CD14-positive monocyte (primary cell): ENCODE measurements at regions not wholly inside any gene's neighbourhood (a gene's known extent, or its start where the extent isn't known, plus 50 kb on each side); places are given as distances from the start of the nearest gene placed in this dataset.

Source experiments
- DNase-seq, 3 donors: peaks; one replicate each; pipeline ENCODE4 v3.0.0-alpha.2; 2011 to 2022
- H2AFZ ChIP-seq: 2 replicates; pipeline ENCODE4 v1.6.0; 2012; ENCODE audit warnings: mild to moderate bottlenecking, low read depth, low read length, inconsistent platforms; ENCODE audit not compliant: insufficient read depth, poor library complexity, severe bottlenecking
- H3K27ac ChIP-seq, 2 donors: 1 replicate in 1 of 2; 2 replicates in 1 of 2; pipeline ENCODE4 v1.5.1; 2012 to 2013; ENCODE audit warnings: low read length in 2 of 2, control low read depth in 1 of 2, inconsistent platforms in 1 of 2, low read depth in 1 of 2, mild to moderate bottlenecking in 1 of 2
- H3K27me3 ChIP-seq, 2 donors: one replicate each; pipeline versions ENCODE4 v1.6.0 to v1.6.1; 2011 to 2013; ENCODE audit warnings: low read length in 2 of 2; ENCODE audit not compliant: control insufficient read depth in 2 of 2, insufficient read depth in 2 of 2
- H3K36me3 ChIP-seq, 2 donors: replicated peaks in 1 of 2; 1 replicate in 1 of 2; 2 replicates in 1 of 2; pipeline versions ENCODE4 v1.5.1 to v1.6.1; 2012 to 2013; ENCODE audit warnings: low read length in 2 of 2, control low read depth in 1 of 2, inconsistent platforms in 1 of 2, mild to moderate bottlenecking in 1 of 2; ENCODE audit not compliant: insufficient read depth in 2 of 2, control insufficient read depth in 1 of 2
- H3K4me1 ChIP-seq, 2 donors: 1 replicate in 1 of 2; 2 replicates in 1 of 2; pipeline versions ENCODE4 v1.5.1 to v1.6.1; 2012 to 2013; ENCODE audit warnings: low read length in 2 of 2, control low read depth in 1 of 2, inconsistent platforms in 1 of 2, mild to moderate bottlenecking in 1 of 2, moderate library complexity in 1 of 2; ENCODE audit not compliant: insufficient read depth in 2 of 2, control insufficient read depth in 1 of 2
- H3K4me2 ChIP-seq: replicated peaks from 2 replicates; pipeline ENCODE3; 2012; ENCODE audit warnings: low read length, moderate library complexity, mild to moderate bottlenecking; ENCODE audit not compliant: poor library complexity, severe bottlenecking; ENCODE audit errors: extremely low read depth
- H3K4me3 ChIP-seq, 3 experiments: fragments of 200-600 bp in 1 of 3; sonication (generic) in 1 of 3; replicated peaks in 1 of 3; 1 replicate in 2 of 3; 2 replicates in 1 of 3; pipeline ENCODE4 v1.5.1; 2011 to 2013; ENCODE audit warnings: low read length in 3 of 3, mild to moderate bottlenecking in 3 of 3, control low read depth in 2 of 3, low read depth in 2 of 3, inconsistent platforms in 1 of 3, moderate library complexity in 1 of 3
- H3K79me2 ChIP-seq: 2 replicates; pipeline ENCODE4 v1.6.0; 2012; ENCODE audit warnings: mild to moderate bottlenecking, control low read depth, inconsistent platforms, low read length, moderate library complexity; ENCODE audit not compliant: insufficient read depth
- H3K9ac ChIP-seq: 2 replicates; pipeline ENCODE4 v1.6.0; 2017; ENCODE audit warnings: low read length, mild to moderate bottlenecking; ENCODE audit not compliant: insufficient read depth, poor library complexity, severe bottlenecking
- H3K9me3 ChIP-seq, 2 donors: replicated peaks in 1 of 2; 1 replicate in 1 of 2; 2 replicates in 1 of 2; pipeline versions ENCODE4 v1.5.1 to v1.6.1; 2012 to 2013; ENCODE audit warnings: low read length in 2 of 2, control low read depth in 1 of 2; ENCODE audit not compliant: control insufficient read depth in 1 of 2, insufficient read depth in 1 of 2
- H4K20me1 ChIP-seq: 2 replicates; pipeline ENCODE4 v1.6.0; 2012; ENCODE audit warnings: mild to moderate bottlenecking, low read length, control low read depth, moderate library complexity; ENCODE audit not compliant: insufficient read depth
- H3K27ac Mint-ChIP-seq, 7 donors: one replicate each; pipeline ENCODE4 v1.8.0; 2020; ENCODE audit warnings: mild to moderate bottlenecking in 7 of 7, mixed read lengths in 7 of 7, moderate library complexity in 6 of 7, inconsistent platforms in 2 of 7
- H3K27me3 Mint-ChIP-seq, 3 donors: one replicate each; pipeline ENCODE4 v1.8.0; 2021 to 2022; ENCODE audit warnings: low read depth in 3 of 3, mild to moderate bottlenecking in 3 of 3, mixed read lengths in 3 of 3, moderate library complexity in 3 of 3, inconsistent platforms in 1 of 3
- H3K36me3 Mint-ChIP-seq, 2 donors: one replicate each; pipeline ENCODE4 v1.8.0; 2020; ENCODE audit warnings: mixed read lengths in 2 of 2, inconsistent platforms in 1 of 2, mild to moderate bottlenecking in 1 of 2
- H3K4me1 Mint-ChIP-seq: one replicate; pipeline ENCODE4 v1.8.0; 2020; ENCODE audit warnings: mild to moderate bottlenecking, mixed read lengths
- H3K4me3 Mint-ChIP-seq, 2 donors: one replicate each; pipeline ENCODE4 v1.8.0; 2020; ENCODE audit warnings: mild to moderate bottlenecking in 2 of 2, mixed read lengths in 2 of 2, moderate library complexity in 1 of 2
- H3K9me3 Mint-ChIP-seq, 7 donors: one replicate each; pipeline ENCODE4 v1.8.0; 2020 to 2022; ENCODE audit warnings: mixed read lengths in 7 of 7, mild to moderate bottlenecking in 6 of 7, moderate library complexity in 6 of 7, inconsistent platforms in 2 of 7
- WGBS: methylation state at CpG from one replicate; pipeline ENCODE4 v1.1.5; 2013; ENCODE audit warnings: missing lambda C conversion rate; ENCODE audit not compliant: insufficient coverage; 5-methylcytosine and 5-hydroxymethylcytosine counted together
- intact Hi-C, 2 donors: fragments of 100-400 bp; cut with micrococcal nuclease; formaldehyde crosslinking; loops; one replicate each; pipeline versions ENCODE4 v1.15.0 to v1.15.1; 2023
- TF ChIP-seq, protein P1 (sequence below): fragments of 200-600 bp; IDR thresholded peaks from one replicate; pipeline ENCODE4 v1.8.0; 2022; ENCODE audit warnings: antibody characterized with exemption, mild to moderate bottlenecking

DNA sequence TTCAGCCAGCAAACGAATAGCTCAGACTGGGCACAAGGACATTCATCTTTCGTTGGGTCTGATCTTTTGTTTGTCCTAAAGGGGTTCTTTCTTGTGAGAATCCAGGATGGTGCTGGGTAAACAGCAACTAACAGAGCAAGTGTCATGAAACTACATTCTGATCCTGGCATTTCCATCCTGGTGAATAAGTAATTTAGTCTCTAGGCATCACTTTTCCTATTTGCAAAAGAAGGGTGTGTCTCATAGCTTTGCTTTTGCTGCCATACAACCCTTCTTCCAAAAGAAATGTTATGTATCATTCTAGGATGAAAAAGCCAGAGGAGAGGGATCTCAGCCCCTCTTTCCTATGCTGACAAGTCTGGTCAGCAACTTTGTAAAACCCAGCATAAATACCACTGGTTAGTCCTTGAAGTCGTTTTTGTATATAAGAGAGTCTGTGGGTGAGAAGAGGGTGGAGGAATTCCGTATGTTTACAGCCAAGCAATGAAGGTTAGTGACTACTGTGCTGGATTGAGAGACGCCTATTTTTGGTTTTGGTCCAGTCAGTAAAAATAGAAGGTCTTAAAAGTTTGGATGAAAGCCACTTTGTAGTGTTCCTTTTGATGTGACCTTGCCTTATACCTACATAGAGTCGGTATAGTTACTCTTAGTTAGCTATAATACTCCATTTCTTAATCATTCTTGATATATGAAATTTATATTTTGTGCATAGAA is 88.4 kb upstream of the SLC25A13 start:
- no peaks in the 10 kb centered on the region for H4K20me1 ChIP-seq
- TF ChIP-seq, protein P1, sequence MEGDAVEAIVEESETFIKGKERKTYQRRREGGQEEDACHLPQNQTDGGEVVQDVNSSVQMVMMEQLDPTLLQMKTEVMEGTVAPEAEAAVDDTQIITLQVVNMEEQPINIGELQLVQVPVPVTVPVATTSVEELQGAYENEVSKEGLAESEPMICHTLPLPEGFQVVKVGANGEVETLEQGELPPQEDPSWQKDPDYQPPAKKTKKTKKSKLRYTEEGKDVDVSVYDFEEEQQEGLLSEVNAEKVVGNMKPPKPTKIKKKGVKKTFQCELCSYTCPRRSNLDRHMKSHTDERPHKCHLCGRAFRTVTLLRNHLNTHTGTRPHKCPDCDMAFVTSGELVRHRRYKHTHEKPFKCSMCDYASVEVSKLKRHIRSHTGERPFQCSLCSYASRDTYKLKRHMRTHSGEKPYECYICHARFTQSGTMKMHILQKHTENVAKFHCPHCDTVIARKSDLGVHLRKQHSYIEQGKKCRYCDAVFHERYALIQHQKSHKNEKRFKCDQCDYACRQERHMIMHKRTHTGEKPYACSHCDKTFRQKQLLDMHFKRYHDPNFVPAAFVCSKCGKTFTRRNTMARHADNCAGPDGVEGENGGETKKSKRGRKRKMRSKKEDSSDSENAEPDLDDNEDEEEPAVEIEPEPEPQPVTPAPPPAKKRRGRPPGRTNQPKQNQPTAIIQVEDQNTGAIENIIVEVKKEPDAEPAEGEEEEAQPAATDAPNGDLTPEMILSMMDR, result no peak
- Mint-ChIP-seq H3K27ac (no peak overlapping the region), H3K4me3 (no peak overlapping the region), H3K27me3 (peaks cover 0 to 6% (median 4%) of the 10 kb centered on the region in 3 donors), H3K4me1 (peaks cover 3% of the 10 kb centered on the region), H3K9me3 (peaks cover 0 to 2% (median 0%) of the 10 kb centered on the region in 7 donors), H3K36me3 (no peaks in the 10 kb centered on the region)
- WGBS, result 91% methylated on average over 3 of the region's 6 CpGs
- H3K4me1 ChIP-seq, result no peaks in the 10 kb centered on the region
- no peaks in the 10 kb centered on the region for H3K27me3 ChIP-seq
- no peaks in the 10 kb centered on the region for H3K79me2 ChIP-seq
- no peak for DNase-seq
- H3K9me3 ChIP-seq, result no peaks in the 10 kb centered on the region
- no peaks in the 10 kb centered on the region for H3K36me3 ChIP-seq
- H2AFZ ChIP-seq, result no peak overlapping the region
- H3K4me3 ChIP-seq, result no peak overlapping the region
- H3K4me2 ChIP-seq, result no peak overlapping the region
- H3K27ac ChIP-seq, result no peak overlapping the region
- H3K9ac ChIP-seq, result no peak overlapping the region
- intact Hi-C loops, result no loop called here

DNA sequence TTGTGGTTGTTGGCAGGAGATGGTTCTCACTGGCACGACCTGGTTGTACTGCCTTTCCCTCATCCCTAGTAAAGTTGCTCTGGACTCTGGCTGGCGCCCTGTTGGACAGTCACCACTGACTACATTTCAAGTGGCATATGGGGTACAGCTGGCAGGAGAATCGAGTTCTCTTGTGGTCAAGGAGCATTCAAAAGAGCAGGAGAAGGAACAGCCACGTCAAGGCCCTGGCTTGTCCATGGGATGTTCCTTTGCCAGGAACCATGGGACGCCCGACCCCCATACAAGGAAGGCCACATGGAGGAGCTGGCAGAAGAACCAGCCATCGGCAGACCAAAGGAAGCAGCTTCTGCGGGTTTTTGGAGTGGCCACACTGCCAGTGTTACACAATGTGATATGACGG is 87.0 kb upstream of the SLC25A13 start:
- DNase-seq, result no peak
- Histone ChIP-seq H3K27me3 (no peaks in the 10 kb centered on the region), H3K79me2 (no peaks in the 10 kb centered on the region), H4K20me1 (no peaks in the 10 kb centered on the region), H3K36me3 (no peaks in the 10 kb centered on the region), H2AFZ (no peak overlapping the region), H3K4me2 (no peak overlapping the region), H3K9ac (no peak overlapping the region), H3K27ac (no peak overlapping the region), H3K4me3 (no peak overlapping the region), H3K9me3 (no peaks in the 10 kb centered on the region), H3K4me1 (no peaks in the 10 kb centered on the region)
- peaks cover 1 to 6% (median 4%) of the 10 kb centered on the region in 3 donors for H3K27me3 Mint-ChIP-seq
- WGBS, result 100% methylated on average over 1 of the region's 9 CpGs
- TF ChIP-seq, protein P1, result no peak
- no peaks in the 10 kb centered on the region for H3K36me3 Mint-ChIP-seq
- peaks cover 0 to 3% (median 2%) of the 10 kb centered on the region in 7 donors for H3K9me3 Mint-ChIP-seq
- H3K4me3 Mint-ChIP-seq, result no peak overlapping the region
- no peak overlapping the region for H3K27ac Mint-ChIP-seq
- intact Hi-C loops, result no loop called here
- no peaks in the 10 kb centered on the region for H3K4me1 Mint-ChIP-seq
